Activated CD4-positive, alpha-beta memory T cell treated with anti-CD3 and anti-CD28 coated beads for 36 hours (primary cell): ENCODE measurements at regions not wholly inside any gene's neighbourhood (a gene's known extent, or its start where the extent isn't known, plus 50 kb on each side); places are given as distances from the start of the nearest gene placed in this dataset.

Experiments used
- CTCF ChIA-PET: fragments of 350-600 bp; sonication (Branson Sonifier 250); formaldehyde crosslinking; loops from one replicate; lab custom pipeline; 2021; ENCODE audit warnings: antibody characterized with exemption, inconsistent platforms; lab: Charles Lee
- POLR2A ChIA-PET: fragments of 350-600 bp; sonication (Branson Sonifier 250); formaldehyde crosslinking; loops from one replicate; lab custom pipeline; 2021; ENCODE audit warnings: antibody characterized with exemption; lab: Charles Lee
- DNase-seq: peaks from one replicate; pipeline ENCODE4 v3.0.0-alpha.2; 2020
- H3K27ac Mint-ChIP-seq: one replicate; pipeline ENCODE4 v1.8.0; 2021; ENCODE audit warnings: mixed read lengths
- H3K27me3 Mint-ChIP-seq: one replicate; pipeline ENCODE4 v1.8.0; 2021; ENCODE audit warnings: mixed read lengths
- H3K36me3 Mint-ChIP-seq: one replicate; pipeline ENCODE4 v1.8.0; 2021; ENCODE audit warnings: mixed read lengths
- H3K4me1 Mint-ChIP-seq: one replicate; pipeline ENCODE4 v1.8.0; 2021; ENCODE audit warnings: low read depth, mixed read lengths
- H3K4me3 Mint-ChIP-seq: one replicate; pipeline ENCODE4 v1.8.0; 2021; ENCODE audit warnings: mild to moderate bottlenecking, mixed read lengths
- H3K9me3 Mint-ChIP-seq: one replicate; pipeline ENCODE4 v1.8.0; 2021; ENCODE audit warnings: mixed read lengths
- intact Hi-C: fragments of 100-400 bp; cut with micrococcal nuclease; formaldehyde crosslinking; loops from one replicate; pipeline ENCODE4 v1.15.1; 2023

GRCh38 chr13:69373747-69374425 is 733.7 kb upstream of the ATXN8OS start:
- H3K27ac Mint-ChIP-seq: no peak overlapping the region
- H3K36me3 Mint-ChIP-seq: no peaks in the 10 kb centered on the region
- no peaks in the 10 kb centered on the region for H3K4me1 Mint-ChIP-seq
- no peak overlapping the region for H3K4me3 Mint-ChIP-seq
- intact Hi-C loops: no loop called here
- H3K9me3 Mint-ChIP-seq: peaks cover 17% of the 10 kb centered on the region
- POLR2A ChIA-PET: no interaction called here
- CTCF ChIA-PET: no interaction called here
- H3K27me3 Mint-ChIP-seq: no peaks in the 10 kb centered on the region
- DNase-seq: no peak

- peaks cover 32% of the 10 kb centered on the region for H3K9me3 Mint-ChIP-seq
- CTCF ChIA-PET: no interaction called here
- H3K4me1 Mint-ChIP-seq: no peaks in the 10 kb centered on the region
- no peaks in the 10 kb centered on the region for H3K27me3 Mint-ChIP-seq
- no peak overlapping the region for H3K27ac Mint-ChIP-seq
- POLR2A ChIA-PET: no interaction called here
- intact Hi-C loops: no loop called here
- H3K36me3 Mint-ChIP-seq: no peaks in the 10 kb centered on the region
- H3K4me3 Mint-ChIP-seq: no peak overlapping the region
- DNase-seq: no peak
Measured at GRCh38 chr13:69363360-69363759, 744.3 kb upstream of the ATXN8OS start.

- no peak for DNase-seq
- intact Hi-C loops: no loop called here
- Mint-ChIP-seq H3K4me1 (no peaks in the 10 kb centered on the region), H3K27ac (no peak overlapping the region), H3K9me3 (peaks cover 15% of the 10 kb centered on the region), H3K4me3 (no peak overlapping the region), H3K36me3 (no peaks in the 10 kb centered on the region), H3K27me3 (no peaks in the 10 kb centered on the region)
- CTCF ChIA-PET: no interaction called here
- POLR2A ChIA-PET: no interaction called here
Measured at GRCh38 chr13:69331245-69331644, 776.4 kb upstream of the ATXN8OS start.

GRCh38 chr13:69324090-69324886 is 783.3 kb upstream of the ATXN8OS start:
- Mint-ChIP-seq H3K36me3 (no peaks in the 10 kb centered on the region), H3K4me1 (no peaks in the 10 kb centered on the region), H3K9me3 (peaks cover 11% of the 10 kb centered on the region), H3K27me3 (no peaks in the 10 kb centered on the region), H3K4me3 (no peak overlapping the region), H3K27ac (no peak overlapping the region)
- no peak for DNase-seq
- intact Hi-C loops: no loop called here
- ChIA-PET CTCF (no interaction called here), POLR2A (no interaction called here)

GRCh38 chr13:69319656-69320055 is 788.0 kb upstream of the ATXN8OS start:
- ChIA-PET CTCF (no interaction called here), POLR2A (no interaction called here)
- H3K27ac Mint-ChIP-seq: no peak overlapping the region
- no peak overlapping the region for H3K4me3 Mint-ChIP-seq
- intact Hi-C loops: no loop called here
- DNase-seq: no peak
- H3K9me3 Mint-ChIP-seq: peaks cover 6% of the 10 kb centered on the region
- H3K36me3 Mint-ChIP-seq: no peaks in the 10 kb centered on the region
- H3K4me1 Mint-ChIP-seq: no peaks in the 10 kb centered on the region
- H3K27me3 Mint-ChIP-seq: no peaks in the 10 kb centered on the region

- H3K4me3 Mint-ChIP-seq: no peak overlapping the region
- H3K4me1 Mint-ChIP-seq: no peaks in the 10 kb centered on the region
- H3K36me3 Mint-ChIP-seq: no peaks in the 10 kb centered on the region
- intact Hi-C loops: no loop called here
- POLR2A ChIA-PET: no interaction called here
- no peaks in the 10 kb centered on the region for H3K27me3 Mint-ChIP-seq
- no peak overlapping the region for H3K27ac Mint-ChIP-seq
- no peak for DNase-seq
- CTCF ChIA-PET: no interaction called here
- H3K9me3 Mint-ChIP-seq: peaks cover 14% of the 10 kb centered on the region
Measured at GRCh38 chr13:69315039-69315438, 792.6 kb upstream of the ATXN8OS start.

GRCh38 chr13:69306766-69307165 is 800.9 kb upstream of the ATXN8OS start:
- Mint-ChIP-seq H3K4me3 (no peak overlapping the region), H3K4me1 (no peaks in the 10 kb centered on the region), H3K27ac (no peak overlapping the region), H3K9me3 (peaks cover 3% of the 10 kb centered on the region), H3K27me3 (no peaks in the 10 kb centered on the region), H3K36me3 (no peaks in the 10 kb centered on the region)
- DNase-seq: no peak
- ChIA-PET POLR2A (no interaction called here), CTCF (no interaction called here)
- intact Hi-C loops: no loop called here

GRCh38 chr13:69300131-69300530 is 807.5 kb upstream of the ATXN8OS start:
- intact Hi-C loops: no loop called here
- Mint-ChIP-seq H3K27ac (no peak overlapping the region), H3K27me3 (no peaks in the 10 kb centered on the region), H3K4me3 (no peak overlapping the region), H3K9me3 (no peaks in the 10 kb centered on the region), H3K36me3 (no peaks in the 10 kb centered on the region), H3K4me1 (no peaks in the 10 kb centered on the region)
- ChIA-PET POLR2A (no interaction called here), CTCF (no interaction called here)
- no peak for DNase-seq

- CTCF ChIA-PET: no interaction called here
- H3K27me3 Mint-ChIP-seq: no peaks in the 10 kb centered on the region
- H3K36me3 Mint-ChIP-seq: no peaks in the 10 kb centered on the region
- intact Hi-C loops: no loop called here
- POLR2A ChIA-PET: no interaction called here
- no peak overlapping the region for H3K4me3 Mint-ChIP-seq
- H3K9me3 Mint-ChIP-seq: peaks cover 10% of the 10 kb centered on the region
- no peak for DNase-seq
- H3K27ac Mint-ChIP-seq: no peak overlapping the region
- H3K4me1 Mint-ChIP-seq: no peaks in the 10 kb centered on the region
Measured at GRCh38 chr13:69296130-69296529, 811.5 kb upstream of the ATXN8OS start.

GRCh38 chr13:69292789-69293425 is 814.7 kb upstream of the ATXN8OS start:
- ChIA-PET CTCF (no interaction called here), POLR2A (no interaction called here)
- H3K4me3 Mint-ChIP-seq: no peak overlapping the region
- no peak for DNase-seq
- H3K9me3 Mint-ChIP-seq: peaks cover 12% of the 10 kb centered on the region
- H3K4me1 Mint-ChIP-seq: no peaks in the 10 kb centered on the region
- H3K36me3 Mint-ChIP-seq: no peaks in the 10 kb centered on the region
- intact Hi-C loops: no loop called here
- no peak overlapping the region for H3K27ac Mint-ChIP-seq
- no peaks in the 10 kb centered on the region for H3K27me3 Mint-ChIP-seq

- H3K36me3 Mint-ChIP-seq: no peaks in the 10 kb centered on the region
- no peak overlapping the region for H3K27ac Mint-ChIP-seq
- intact Hi-C loops: no loop called here
- no peaks in the 10 kb centered on the region for H3K27me3 Mint-ChIP-seq
- POLR2A ChIA-PET: no interaction called here
- CTCF ChIA-PET: no interaction called here
- no peaks in the 10 kb centered on the region for H3K4me1 Mint-ChIP-seq
- peaks cover 12% of the 10 kb centered on the region for H3K9me3 Mint-ChIP-seq
- DNase-seq: no peak
- H3K4me3 Mint-ChIP-seq: no peak overlapping the region
Measured at GRCh38 chr13:69291292-69291906, 816.2 kb upstream of the ATXN8OS start.

GRCh38 chr13:69288026-69288425 is 819.6 kb upstream of the ATXN8OS start:
- POLR2A ChIA-PET: no interaction called here

More at GRCh38 chr13:69288026-69288425, 819.6 kb upstream of the ATXN8OS start:
- no peaks in the 10 kb centered on the region for H3K4me1 Mint-ChIP-seq
- no peaks in the 10 kb centered on the region for H3K36me3 Mint-ChIP-seq
- H3K9me3 Mint-ChIP-seq: peaks cover 8% of the 10 kb centered on the region
- no peak overlapping the region for H3K4me3 Mint-ChIP-seq
- CTCF ChIA-PET: no interaction called here
- H3K27me3 Mint-ChIP-seq: no peaks in the 10 kb centered on the region
- intact Hi-C loops: no loop called here
- DNase-seq: no peak
- no peak overlapping the region for H3K27ac Mint-ChIP-seq
